ELF-1 (cell line): ENCODE measurements at regions not wholly inside any gene's neighbourhood (a gene's known extent, or its start where the extent isn't known, plus 50 kb on each side); places are given as distances from the start of the nearest gene placed in this dataset.

ENCODE experiments used
- DNase-seq: peaks from one replicate; pipeline ENCODE4 v3.0.0-alpha.2; 2016; ENCODE audit warnings: low read depth, low spot score

- no peak for DNase-seq
Observed at GRCh38 chr3:74693696-74694393, 79.4 kb upstream of the CNTN3 start.

- DNase-seq = no peak
Observed at GRCh38 chr3:74693251-74693650, 78.8 kb upstream of the CNTN3 start.

- no peak for DNase-seq
Observed at GRCh38 chr3:74691946-74692345, 77.5 kb upstream of the CNTN3 start.

GRCh38 chr3:74673326-74673725 is 58.9 kb upstream of the CNTN3 start:
- DNase-seq = no peak

GRCh38 chr3:74664606-74665005 is 50.1 kb upstream of the CNTN3 start:
- no peak for DNase-seq
